Activated CD4-positive, alpha-beta T cell treated with anti-CD3 and anti-CD28 coated beads, Interleukin-2, amount 10 ng/mL, durations not matched to agents 24 days and 14 days (primary cell): ENCODE measurements at regions not wholly inside any gene's neighbourhood (a gene's known extent, or its start where the extent isn't known, plus 50 kb on each side); places are given as distances from the start of the nearest gene placed in this dataset.
"Not testable (repeated sequence)": the region's sequence is repeated elsewhere in the genome, so short reads cannot be mapped to it uniquely, and the experiment has no call there.

Source experiments
- DNase-seq: peaks from one replicate; pipeline ENCODE4 v3.0.0; 2022
- H3K27ac Mint-ChIP-seq: one replicate; pipeline ENCODE4 v1.8.0; 2022; ENCODE audit warnings: mild to moderate bottlenecking, mixed read lengths
- H3K27me3 Mint-ChIP-seq: one replicate; pipeline ENCODE4 v1.8.0; 2022; ENCODE audit warnings: mixed read lengths
- H3K36me3 Mint-ChIP-seq: one replicate; pipeline ENCODE4 v1.8.0; 2022; ENCODE audit warnings: low read depth, mild to moderate bottlenecking, mixed read lengths
- H3K4me1 Mint-ChIP-seq: one replicate; pipeline ENCODE4 v1.8.0; 2021; ENCODE audit warnings: mixed read lengths
- H3K4me3 Mint-ChIP-seq: one replicate; pipeline ENCODE4 v1.8.0; 2022; ENCODE audit warnings: mild to moderate bottlenecking, moderate library complexity, mixed read lengths
- H3K9me3 Mint-ChIP-seq: one replicate; pipeline ENCODE4 v1.8.0; 2021; ENCODE audit warnings: mixed read lengths
- intact Hi-C: fragments of 100-400 bp; cut with micrococcal nuclease; formaldehyde crosslinking; loops from one replicate; pipeline ENCODE4 v1.15.1; 2023

DNA sequence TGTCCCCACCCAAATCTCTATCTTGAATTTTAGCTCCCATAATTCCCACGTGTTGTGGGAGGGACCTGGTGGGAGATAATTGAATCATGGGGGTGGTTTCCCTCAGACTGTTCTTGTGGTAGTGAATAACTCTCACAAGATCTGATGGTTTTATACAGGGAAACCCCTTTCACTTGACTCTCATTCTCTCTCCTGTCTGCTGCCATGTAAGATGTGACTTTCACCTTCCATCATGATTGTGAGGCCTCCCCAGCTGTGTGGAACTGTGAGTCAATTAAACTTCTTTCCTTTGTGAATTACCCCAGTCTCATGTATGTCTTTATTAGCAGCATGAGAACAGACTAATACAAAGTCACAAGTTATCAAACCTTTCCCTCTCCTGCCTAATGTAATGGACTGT is 106.3 kb upstream of the CDK6 start:
- peaks cover 38% of the 10 kb centered on the region for H3K9me3 Mint-ChIP-seq
- H3K27ac Mint-ChIP-seq, DNase-seq, H3K36me3 Mint-ChIP-seq, H3K4me3 Mint-ChIP-seq, H3K4me1 Mint-ChIP-seq, H3K27me3 Mint-ChIP-seq: not testable (repeated sequence)
- intact Hi-C loops, result loop anchor here (2.0 kb wide), 1 partner anchor 38 kb away; no protein-coding TSS in a partner anchor

DNA sequence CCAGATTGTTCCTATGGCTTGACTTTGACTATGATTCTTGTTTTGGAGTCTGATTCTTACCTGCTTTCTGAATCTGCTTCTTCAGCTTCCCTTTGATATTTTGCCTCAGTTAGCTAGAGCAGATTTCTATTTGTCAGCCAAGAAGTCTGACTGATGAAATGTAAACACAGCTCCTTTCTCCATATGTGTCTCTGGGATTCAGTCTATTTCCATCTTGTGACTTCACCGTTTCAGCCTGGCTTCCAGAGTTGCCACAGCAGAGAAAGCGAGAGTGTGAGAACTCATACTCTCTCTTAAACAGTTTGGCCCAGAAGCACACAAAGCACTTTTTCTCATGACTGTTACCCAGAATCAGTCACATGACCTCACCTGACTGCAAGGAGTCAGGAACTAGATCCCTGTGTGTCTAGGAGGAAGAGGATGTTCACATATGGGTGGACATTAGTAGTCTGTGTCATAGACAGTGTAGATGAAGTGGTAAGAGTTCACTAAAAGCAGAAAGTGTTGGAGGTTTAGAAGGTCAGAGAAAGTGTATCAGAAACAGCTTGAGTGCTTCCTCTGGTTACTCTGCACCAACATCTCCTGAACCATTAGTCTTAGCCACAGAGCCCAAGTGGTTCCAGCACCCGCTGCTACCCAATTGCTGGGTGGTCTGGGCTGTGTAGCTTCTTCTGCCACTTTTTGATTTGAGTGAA is 103.4 kb upstream of the CDK6 start:
- H3K36me3 Mint-ChIP-seq, result peaks cover 6% of the 10 kb centered on the region

DNA sequence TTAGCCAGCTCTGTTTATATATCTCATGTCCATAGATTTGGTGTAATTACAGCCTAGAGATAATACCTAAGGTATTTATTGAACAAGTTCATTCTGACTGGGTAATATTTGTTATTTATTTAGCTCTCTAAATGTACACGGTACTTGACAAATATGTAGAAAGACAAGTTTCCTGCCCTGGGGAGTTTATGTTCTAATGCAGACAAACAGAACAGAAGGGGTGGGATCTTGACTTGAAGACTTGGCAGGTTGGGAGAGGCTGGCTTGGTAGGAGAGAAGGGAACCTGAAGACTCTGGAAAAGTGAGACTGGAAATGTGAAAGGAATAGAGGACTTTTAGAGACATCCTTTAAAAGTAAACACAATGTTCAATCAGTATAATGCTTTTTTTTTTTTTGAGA is 97.7 kb upstream of the CDK6 start:
- peaks cover 35% of the 10 kb centered on the region for H3K9me3 Mint-ChIP-seq
- peaks cover 2% of the 10 kb centered on the region for H3K36me3 Mint-ChIP-seq
- no peaks in the 10 kb centered on the region for H3K4me1 Mint-ChIP-seq
- no peak overlapping the region for H3K27ac Mint-ChIP-seq
- no peak overlapping the region for H3K4me3 Mint-ChIP-seq
- intact Hi-C loops, result no loop called here
- DNase-seq, result no peak
- peaks cover 5% of the 10 kb centered on the region for H3K27me3 Mint-ChIP-seq

More for the DNA sequence above, 103.4 kb upstream of the CDK6 start:
- Mint-ChIP-seq H3K9me3 (peaks cover 23% of the 10 kb centered on the region), H3K4me3 (no peak overlapping the region), H3K27ac (no peak overlapping the region), H3K27me3 (peaks cover 1% of the 10 kb centered on the region), H3K4me1 (no peaks in the 10 kb centered on the region)
- intact Hi-C loops, result no loop called here
- no peak for DNase-seq

GRCh38 chr7:92932450-92932849 is 96.1 kb upstream of the CDK6 start:
- Mint-ChIP-seq H3K4me3 (no peak overlapping the region), H3K4me1 (no peaks in the 10 kb centered on the region), H3K27me3 (peaks cover 9% of the 10 kb centered on the region), H3K27ac (no peak overlapping the region), H3K36me3 (peaks cover 2% of the 10 kb centered on the region), H3K9me3 (peaks cover 34% of the 10 kb centered on the region)
- intact Hi-C loops, result no loop called here
- DNase-seq, result no peak

- Mint-ChIP-seq H3K4me3 (no peak overlapping the region), H3K9me3 (peaks cover 38% of the 10 kb centered on the region), H3K27ac (no peak overlapping the region), H3K4me1 (no peaks in the 10 kb centered on the region), H3K36me3 (peaks cover 2% of the 10 kb centered on the region), H3K27me3 (peaks cover 11% of the 10 kb centered on the region)
- no peak for DNase-seq
- intact Hi-C loops, result no loop called here
Measured at GRCh38 chr7:92930404-92930803, 94.0 kb upstream of the CDK6 start.

DNA sequence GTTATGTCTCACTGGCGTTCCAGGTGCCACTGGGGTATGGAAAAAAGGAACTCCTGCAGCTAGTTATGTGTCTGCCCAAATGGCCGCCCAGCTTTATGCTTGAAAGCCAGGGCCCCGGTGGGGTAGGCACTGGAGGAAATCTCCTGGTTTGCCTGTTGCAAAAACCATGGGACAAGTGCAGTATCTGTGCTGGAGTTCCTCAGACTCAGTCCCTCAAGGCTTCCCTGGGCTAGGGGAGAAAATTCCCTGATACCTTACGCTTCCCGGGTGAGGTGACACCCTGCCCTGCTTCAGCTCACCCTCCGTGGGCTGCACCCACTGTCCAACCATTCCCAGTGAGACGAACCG is 90.3 kb upstream of the CDK6 start:
- peaks cover 2% of the 10 kb centered on the region for H3K36me3 Mint-ChIP-seq
- H3K4me1 Mint-ChIP-seq, result no peaks in the 10 kb centered on the region
- peaks cover 41% of the 10 kb centered on the region for H3K9me3 Mint-ChIP-seq
- H3K27me3 Mint-ChIP-seq, result peaks cover 8% of the 10 kb centered on the region
- no peak overlapping the region for H3K4me3 Mint-ChIP-seq
- H3K27ac Mint-ChIP-seq, result no peak overlapping the region
- intact Hi-C loops, result no loop called here
- DNase-seq, result no peak

GRCh38 chr7:92925876-92926696 is 89.7 kb upstream of the CDK6 start:
- Mint-ChIP-seq H3K27ac (no peak overlapping the region), H3K4me1 (no peaks in the 10 kb centered on the region), H3K27me3 (peaks cover 8% of the 10 kb centered on the region), H3K36me3 (peaks cover 2% of the 10 kb centered on the region), H3K4me3 (no peak overlapping the region), H3K9me3 (peaks cover 38% of the 10 kb centered on the region)
- no peak for DNase-seq
- intact Hi-C loops, result no loop called here

DNA sequence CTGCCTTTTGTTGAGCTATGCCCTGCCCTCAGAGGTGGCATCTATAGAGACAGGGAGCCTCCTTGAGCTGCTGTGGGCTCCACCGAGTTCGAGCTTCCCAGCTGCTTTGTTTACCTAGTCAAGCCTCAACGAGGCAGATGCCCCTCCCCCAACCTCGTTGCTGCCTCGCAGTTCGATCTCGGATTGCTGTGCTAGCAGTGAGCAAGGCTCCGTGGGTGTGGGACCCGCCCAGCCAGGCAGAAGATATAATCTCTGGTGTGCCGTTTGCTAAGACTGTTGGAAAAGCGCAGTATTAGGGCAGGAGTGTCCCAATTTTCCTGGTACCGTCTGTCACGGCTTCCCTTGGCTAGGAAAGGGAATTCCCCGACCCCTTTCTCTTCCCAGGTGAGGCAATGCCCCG is 88.4 kb upstream of the CDK6 start:
- no peak for DNase-seq
- H3K4me1 Mint-ChIP-seq, result no peaks in the 10 kb centered on the region
- no peak overlapping the region for H3K4me3 Mint-ChIP-seq
- H3K27ac Mint-ChIP-seq, result no peak overlapping the region
- peaks cover 8% of the 10 kb centered on the region for H3K27me3 Mint-ChIP-seq
- intact Hi-C loops, result no loop called here
- H3K36me3 Mint-ChIP-seq, result peaks cover 2% of the 10 kb centered on the region
- peaks cover 39% of the 10 kb centered on the region for H3K9me3 Mint-ChIP-seq

- H3K36me3 Mint-ChIP-seq, result no peaks in the 10 kb centered on the region
- no peak overlapping the region for H3K4me3 Mint-ChIP-seq
- peaks cover 19% of the 10 kb centered on the region for H3K9me3 Mint-ChIP-seq
- intact Hi-C loops, result no loop called here
- H3K4me1 Mint-ChIP-seq, result no peaks in the 10 kb centered on the region
- H3K27me3 Mint-ChIP-seq, result peaks cover 2% of the 10 kb centered on the region
- no peak overlapping the region for H3K27ac Mint-ChIP-seq
- no peak for DNase-seq
Measured at GRCh38 chr7:92917230-92917629, 80.9 kb upstream of the CDK6 start.

DNA sequence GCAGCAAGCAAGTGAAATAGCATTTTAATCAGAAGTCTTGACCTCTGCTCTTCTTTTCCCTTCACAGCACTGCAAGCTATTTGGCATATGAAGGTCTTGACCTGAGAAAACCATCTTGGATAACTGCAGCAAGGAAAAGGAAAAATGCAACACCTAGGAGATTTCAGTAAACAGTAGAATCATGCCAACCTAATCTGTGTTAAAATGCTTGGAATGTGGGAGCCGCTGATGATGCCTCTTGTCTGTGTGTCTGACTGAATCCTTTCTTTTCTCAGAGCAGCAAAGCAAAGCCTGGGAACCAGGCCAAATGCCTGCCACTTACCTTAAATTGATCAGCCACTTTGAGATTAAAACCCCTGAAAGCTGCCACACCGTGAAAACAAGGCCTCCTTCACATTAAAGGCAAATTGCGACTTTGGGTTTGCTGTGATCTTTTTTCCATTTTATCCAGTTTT is 80.4 kb upstream of the CDK6 start:
- H3K27me3 Mint-ChIP-seq, result no peaks in the 10 kb centered on the region
- no peak overlapping the region for H3K27ac Mint-ChIP-seq
- no peak for DNase-seq
- H3K36me3 Mint-ChIP-seq, result no peaks in the 10 kb centered on the region
- H3K4me3 Mint-ChIP-seq, result no peak overlapping the region
- H3K9me3 Mint-ChIP-seq, result peaks cover 16% of the 10 kb centered on the region
- H3K4me1 Mint-ChIP-seq, result no peaks in the 10 kb centered on the region
- intact Hi-C loops, result no loop called here

DNA sequence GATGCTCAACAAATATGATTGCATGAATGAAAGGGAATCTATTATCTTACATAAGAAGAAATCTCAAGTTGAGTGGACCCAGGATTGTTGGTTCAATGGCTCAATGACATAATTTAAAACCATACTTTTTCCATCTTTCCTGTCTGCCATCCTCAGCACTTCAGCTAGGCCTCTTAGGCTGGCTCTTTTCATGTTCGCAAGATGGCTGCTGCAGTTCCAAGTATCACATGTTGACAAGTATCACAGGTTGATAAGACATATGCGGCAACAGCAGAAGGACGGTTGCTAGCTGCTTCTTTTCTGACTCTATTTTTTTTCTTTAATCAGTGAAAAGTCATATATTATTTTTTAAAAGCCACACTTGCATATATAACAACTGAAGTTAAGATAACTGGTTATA is 79.0 kb upstream of the CDK6 start:
- DNase-seq, result no peak
- no peaks in the 10 kb centered on the region for H3K36me3 Mint-ChIP-seq
- H3K4me3 Mint-ChIP-seq, result no peak overlapping the region
- H3K27ac Mint-ChIP-seq, result no peak overlapping the region
- peaks cover 7% of the 10 kb centered on the region for H3K9me3 Mint-ChIP-seq
- H3K4me1 Mint-ChIP-seq, result no peaks in the 10 kb centered on the region
- no peaks in the 10 kb centered on the region for H3K27me3 Mint-ChIP-seq
- intact Hi-C loops, result no loop called here

DNA sequence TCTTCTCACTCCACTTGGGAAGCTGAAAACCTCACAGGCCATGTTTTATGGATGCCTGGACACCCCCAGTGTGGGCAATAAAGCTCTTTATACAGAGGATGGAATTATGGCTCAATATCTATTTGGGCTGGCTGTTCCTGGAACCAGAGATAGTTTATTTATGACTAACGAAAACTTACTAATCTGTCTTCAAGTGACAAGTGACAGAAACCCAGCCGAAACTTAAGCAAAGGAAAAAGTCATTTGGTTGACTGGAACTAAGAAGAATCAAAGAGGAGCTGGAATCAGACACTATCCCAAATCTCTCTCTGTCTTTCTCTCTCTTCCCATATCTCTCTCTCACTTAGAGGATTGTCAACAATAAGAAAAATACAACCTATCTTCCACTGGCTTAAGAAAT is 78.3 kb upstream of the CDK6 start:
- Mint-ChIP-seq H3K4me3 (no peak overlapping the region), H3K27me3 (no peaks in the 10 kb centered on the region), H3K36me3 (no peaks in the 10 kb centered on the region), H3K9me3 (peaks cover 6% of the 10 kb centered on the region), H3K27ac (no peak overlapping the region), H3K4me1 (no peaks in the 10 kb centered on the region)
- DNase-seq, result no peak
- intact Hi-C loops, result no loop called here

DNA sequence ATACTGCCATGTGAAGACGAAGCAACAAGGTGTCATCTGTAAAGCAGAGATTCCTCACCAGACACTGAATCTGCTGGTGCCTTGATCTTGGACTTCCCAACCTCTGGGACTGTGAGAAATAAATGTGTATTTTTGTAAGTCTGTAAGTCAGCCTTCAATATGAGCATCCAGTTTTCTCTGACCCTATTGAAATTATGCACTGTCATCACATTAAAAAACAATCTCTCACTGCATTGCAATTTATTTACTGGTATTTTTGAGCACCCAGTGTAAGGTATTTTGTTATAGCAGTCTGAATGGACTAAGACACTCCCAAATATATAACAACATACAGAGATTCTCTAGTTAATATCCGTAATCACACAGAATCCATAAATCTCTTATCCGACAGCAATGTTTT is 77.5 kb upstream of the CDK6 start:
- H3K9me3 Mint-ChIP-seq, result peaks cover 6% of the 10 kb centered on the region
- H3K4me3 Mint-ChIP-seq, result no peak overlapping the region
- no peak overlapping the region for H3K27ac Mint-ChIP-seq
- H3K36me3 Mint-ChIP-seq, result no peaks in the 10 kb centered on the region
- no peak for DNase-seq
- H3K27me3 Mint-ChIP-seq, result no peaks in the 10 kb centered on the region
- intact Hi-C loops, result no loop called here
- H3K4me1 Mint-ChIP-seq, result no peaks in the 10 kb centered on the region

GRCh38 chr7:92910976-92911375 is 74.6 kb upstream of the CDK6 start:
- Mint-ChIP-seq H3K27me3 (no peaks in the 10 kb centered on the region), H3K4me3 (no peak overlapping the region), H3K4me1 (peaks cover 2% of the 10 kb centered on the region), H3K27ac (no peak overlapping the region), H3K9me3 (peaks cover 20% of the 10 kb centered on the region), H3K36me3 (no peaks in the 10 kb centered on the region)
- intact Hi-C loops, result no loop called here
- no peak for DNase-seq
